ELF-1 (cell line): ENCODE measurements at regions not wholly inside any gene's neighbourhood (a gene's known extent, or its start where the extent isn't known, plus 50 kb on each side); places are given as distances from the start of the nearest gene placed in this dataset.

Experiments
- DNase-seq: peaks from one replicate; pipeline ENCODE4 v3.0.0-alpha.2; 2016; ENCODE audit warnings: low read depth, low spot score

GRCh38 chr15:66615846-66616245 is 50.0 kb upstream of the LCTL start:
- no peak for DNase-seq

GRCh38 chr15:66617137-66618090 is 51.6 kb upstream of the LCTL start:
- peak; percentile 43 for DNase-seq

- DNase-seq = peak; percentile 90
These were observed 53.5 kb upstream of the LCTL start for GRCh38 chr15:66619152-66619903.

GRCh38 chr15:66620341-66620740 is 54.5 kb upstream of the LCTL start:
- DNase-seq = no peak

GRCh38 chr15:66620744-66621344 is 55.0 kb upstream of the LCTL start:
- DNase-seq = no peak

GRCh38 chr15:66621491-66622467 is 56.0 kb upstream of the LCTL start:
- peak; percentile 82 for DNase-seq

- no peak for DNase-seq
These were observed 56.8 kb upstream of the LCTL start for GRCh38 chr15:66622591-66623022.

GRCh38 chr15:66623801-66624453 is 58.1 kb upstream of the LCTL start:
- DNase-seq = no peak

- no peak for DNase-seq
These were observed 59.7 kb upstream of the LCTL start for GRCh38 chr15:66625531-66625930.

GRCh38 chr15:66625974-66626373 is 60.2 kb upstream of the LCTL start:
- DNase-seq = no peak

GRCh38 chr15:66628976-66629723 is 63.4 kb upstream of the LCTL start:
- no peak for DNase-seq

- no peak for DNase-seq
These were observed 64.2 kb upstream of the LCTL start for GRCh38 chr15:66629817-66630576.

- peak; percentile 48 for DNase-seq
These were observed 65.1 kb upstream of the LCTL start for GRCh38 chr15:66630801-66631351.

GRCh38 chr15:66631616-66632263 is 65.9 kb upstream of the LCTL start:
- peak; percentile 40 for DNase-seq

GRCh38 chr15:66633041-66633937 is 67.5 kb upstream of the LCTL start:
- no peak for DNase-seq

- DNase-seq = no peak
These were observed 68.1 kb upstream of the LCTL start for GRCh38 chr15:66633938-66634250.

GRCh38 chr15:66634540-66634939 is 67.5 kb upstream of the SMAD6 start:
- no peak for DNase-seq
